ENCODE measurements at regions not wholly inside any gene's neighbourhood (a gene's known extent, or its start where the extent isn't known, plus 50 kb on each side); places are given as distances from the start of the nearest gene placed in this dataset.

GRCh38 chr1:4418021-4418420 is 236.4 kb upstream of the AJAP1 start:
- TF ChIP-seq YY1 (IDR thresholded peaks at IDR 0.05) (no peak), CTCF (IDR thresholded peaks at IDR 0.05; ENCODE audit: low read depth, low read length, missing input control) (no peak)
